HG02885 (cell line): ENCODE measurements at regions not wholly inside any gene's neighbourhood (a gene's known extent, or its start where the extent isn't known, plus 50 kb on each side); places are given as distances from the start of the nearest gene placed in this dataset.

Source experiments
- ATAC-seq: cut with Tn5 transposase; IDR thresholded peaks from one replicate; pipeline ENCODE4 v1.9.1; 2021; ENCODE audit warnings: mild to moderate bottlenecking; ENCODE audit not compliant: unreplicated experiment, poor library complexity

- no peak for ATAC-seq
These were observed 116.2 kb upstream of the KIT start for GRCh38 chr4:54541426-54542118.

GRCh38 chr4:54542119-54542438, 115.7 kb upstream of the KIT start:
- ATAC-seq: no peak

- ATAC-seq: no peak
These were observed 115.2 kb upstream of the KIT start for GRCh38 chr4:54542540-54543041.

- ATAC-seq: no peak
These were observed 114.5 kb upstream of the KIT start for GRCh38 chr4:54543088-54543795.

- ATAC-seq: no peak
These were observed 111.9 kb upstream of the KIT start for GRCh38 chr4:54545663-54546424.

- peak; percentile 77 for ATAC-seq
These were observed 110.3 kb upstream of the KIT start for GRCh38 chr4:54547299-54548097.

GRCh38 chr4:54548098-54548620, 109.6 kb upstream of the KIT start:
- ATAC-seq: peak; percentile 66

GRCh38 chr4:54548831-54549460, 108.8 kb upstream of the KIT start:
- ATAC-seq: no peak

GRCh38 chr4:54550395-54551171, 107.2 kb upstream of the KIT start:
- no peak for ATAC-seq

GRCh38 chr4:54553001-54553400, 104.8 kb upstream of the KIT start:
- no peak for ATAC-seq

GRCh38 chr4:54554339-54554990, 103.3 kb upstream of the KIT start:
- no peak for ATAC-seq

GRCh38 chr4:54556051-54556450, 101.7 kb upstream of the KIT start:
- no peak for ATAC-seq

GRCh38 chr4:54556587-54556986, 101.2 kb upstream of the KIT start:
- ATAC-seq: no peak

- ATAC-seq: no peak
These were observed 98.7 kb upstream of the KIT start for GRCh38 chr4:54558889-54559677.

- no peak for ATAC-seq
These were observed 97.2 kb upstream of the KIT start for GRCh38 chr4:54560513-54560912.

GRCh38 chr4:54561940-54562339, 95.8 kb upstream of the KIT start:
- ATAC-seq: no peak

- ATAC-seq: no peak
These were observed 91.1 kb upstream of the KIT start for GRCh38 chr4:54566608-54567007.

GRCh38 chr4:54567327-54567726, 90.4 kb upstream of the KIT start:
- no peak for ATAC-seq
